Fibroblast of villous mesenchyme (primary cell): ENCODE measurements at regions not wholly inside any gene's neighbourhood (a gene's known extent, or its start where the extent isn't known, plus 50 kb on each side); places are given as distances from the start of the nearest gene placed in this dataset.
"Not testable (repeated sequence)": the region's sequence is repeated elsewhere in the genome, so short reads cannot be mapped to it uniquely, and the experiment has no call there.

ENCODE experiments used
- DNase-seq: peaks from one replicate; pipeline ENCODE4 v3.0.0-alpha.2; 2010; ENCODE audit warnings: low read depth
- H3K4me3 ChIP-seq: 2 replicates; pipeline ENCODE4 v1.5.1; 2011; ENCODE audit warnings: low read depth, mild to moderate bottlenecking, low read length
- CTCF ChIP-seq: IDR thresholded peaks from 2 replicates; pipeline ENCODE4 v1.5.1; 2012; ENCODE audit warnings: low read depth, mild to moderate bottlenecking, low read length; ENCODE audit not compliant: insufficient read depth

- DNase-seq, result no peak
- H3K4me3 ChIP-seq, result no peak overlapping the region
- TF ChIP-seq CTCF, result no peak
These were observed 269.7 kb downstream of the UBE3D start for GRCh38 chr6:82795940-82796339.

GRCh38 chr6:82801083-82801482 lies 264.6 kb downstream of the UBE3D start:
- no peak overlapping the region for H3K4me3 ChIP-seq
- DNase-seq, result no peak
- TF ChIP-seq CTCF, result no peak

- H3K4me3 ChIP-seq, DNase-seq: not testable (repeated sequence)
These were observed 249.4 kb downstream of the UBE3D start for GRCh38 chr6:82816243-82816642.

GRCh38 chr6:82818727-82819126 lies 246.9 kb downstream of the UBE3D start:
- no peak overlapping the region for H3K4me3 ChIP-seq
- peak; percentile 10 for DNase-seq
- TF ChIP-seq CTCF, result no peak

GRCh38 chr6:82823361-82823760 lies 242.3 kb downstream of the UBE3D start:
- DNase-seq, result no peak
- no peak overlapping the region for H3K4me3 ChIP-seq
- TF ChIP-seq CTCF, result no peak

- DNase-seq, result no peak
- no peak overlapping the region for H3K4me3 ChIP-seq
- TF ChIP-seq CTCF, result no peak
These were observed 232.8 kb downstream of the UBE3D start for GRCh38 chr6:82832811-82833210.

- H3K4me3 ChIP-seq, result no peak overlapping the region
- no peak for TF ChIP-seq CTCF
- DNase-seq, result no peak
These were observed 232.2 kb downstream of the UBE3D start for GRCh38 chr6:82833481-82833880.
